Epidermal melanocyte (primary cell): ENCODE measurements at regions not wholly inside any gene's neighbourhood (a gene's known extent, or its start where the extent isn't known, plus 50 kb on each side); places are given as distances from the start of the nearest gene placed in this dataset.

ENCODE experiments used
- DNase-seq: peaks from one replicate; pipeline ENCODE4 v3.0.0; 2011; ENCODE audit warnings: low spot score; ENCODE audit not compliant: insufficient read length

DNA sequence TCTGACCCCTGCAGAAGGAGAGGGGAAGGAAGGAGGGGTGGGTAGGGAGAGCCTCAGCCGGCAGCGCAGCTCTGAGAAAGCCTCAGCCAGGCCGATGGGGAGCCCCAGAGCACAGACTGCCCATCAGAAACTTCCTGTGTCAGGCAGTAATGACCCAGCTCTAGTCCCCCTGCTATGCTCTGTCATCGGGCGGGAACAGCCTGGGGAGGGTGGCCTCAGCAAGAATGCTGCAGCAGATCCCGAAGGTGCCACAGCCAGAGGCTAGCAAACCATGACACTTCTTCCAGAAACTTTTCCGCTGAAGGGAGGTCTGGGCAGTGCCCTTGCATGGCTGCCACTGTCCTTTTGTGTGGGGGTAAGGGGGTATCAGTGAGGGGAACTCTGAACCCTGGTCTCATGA, 279.0 kb downstream of the BCOR start:
- no peak for DNase-seq

DNA sequence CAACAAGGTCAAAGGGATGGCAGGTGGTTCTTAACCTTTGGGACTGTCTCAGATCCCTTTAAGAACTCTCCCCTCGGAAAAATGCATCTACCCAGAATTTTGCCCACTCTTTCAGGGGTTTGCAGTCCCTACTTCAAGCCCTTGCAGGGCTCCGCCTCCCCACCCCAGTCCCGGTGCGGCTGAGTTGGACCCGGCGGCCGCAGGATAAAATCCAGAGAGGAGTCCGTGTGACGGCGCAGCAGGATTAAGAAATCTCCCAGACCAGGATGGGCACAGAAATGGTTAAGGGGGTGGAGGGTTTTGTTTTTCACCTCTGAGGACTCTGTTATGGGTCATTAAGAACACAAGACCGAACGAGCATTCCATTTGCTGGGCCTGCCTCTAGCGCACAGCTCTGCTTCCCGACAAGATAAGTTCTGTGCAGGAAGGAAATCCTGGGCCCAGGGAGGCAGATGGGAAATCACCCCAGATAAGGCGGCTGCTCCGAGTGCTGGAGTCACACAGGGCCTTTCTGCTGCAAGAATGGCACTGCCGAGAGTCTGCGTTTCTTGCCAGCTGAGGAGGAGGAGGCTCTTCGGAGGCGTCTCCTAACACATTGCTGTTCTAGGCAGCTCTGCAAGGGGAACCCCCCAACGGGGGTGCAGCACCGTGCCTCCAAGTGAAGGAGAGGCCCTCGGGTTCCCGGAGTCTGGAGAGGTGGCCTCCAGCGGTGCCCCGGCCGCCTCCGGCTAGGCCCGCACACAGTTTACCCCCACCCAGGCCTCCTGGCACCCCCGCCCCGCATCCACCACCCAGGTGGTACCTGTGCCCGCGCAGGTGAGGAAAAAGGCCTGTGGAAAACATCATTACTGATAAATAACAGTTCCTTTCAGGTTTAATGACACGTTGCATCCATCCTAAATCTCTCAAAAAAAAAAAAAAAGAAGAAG, 277.6 kb downstream of the BCOR start:
- DNase-seq, result no peak

DNA sequence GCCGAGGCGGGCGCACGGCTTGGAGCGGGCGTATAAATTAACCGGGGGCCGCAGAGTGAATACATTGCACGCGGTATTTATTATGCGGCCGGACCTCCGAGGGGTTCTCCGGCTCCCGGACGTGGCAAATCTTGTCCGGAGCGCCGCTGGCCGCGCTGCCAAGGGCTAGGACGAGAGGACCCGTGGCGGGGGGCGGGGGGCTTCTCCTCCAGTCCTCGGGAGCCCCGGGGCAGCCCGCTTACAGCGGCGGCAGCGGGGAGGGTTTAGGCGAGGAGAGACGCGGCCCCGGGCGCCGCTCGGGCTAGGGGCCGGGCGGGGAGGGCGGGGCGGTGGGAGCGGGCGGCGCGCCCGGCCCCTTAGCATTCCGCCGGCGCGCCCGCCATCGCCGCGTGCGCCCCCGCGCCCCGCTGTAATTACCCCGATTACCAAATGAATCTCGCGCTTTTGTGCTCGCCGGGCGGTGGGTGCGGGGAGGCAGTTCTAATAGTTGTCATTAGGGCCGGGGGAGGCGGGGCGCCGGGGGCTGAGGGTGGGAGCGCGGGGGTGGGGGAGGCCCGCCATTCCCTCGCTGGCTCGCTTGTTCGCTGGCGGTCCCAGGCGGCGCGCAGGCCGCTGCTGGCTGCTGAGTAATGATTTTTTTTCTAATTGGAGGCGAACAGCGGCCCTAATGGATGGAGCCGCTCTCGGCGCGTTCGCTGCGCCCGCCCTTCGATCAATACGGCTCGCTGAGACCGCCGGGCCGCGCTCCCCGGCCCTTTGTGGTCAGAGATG, 276.6 kb downstream of the BCOR start:
- no peak for DNase-seq

DNA sequence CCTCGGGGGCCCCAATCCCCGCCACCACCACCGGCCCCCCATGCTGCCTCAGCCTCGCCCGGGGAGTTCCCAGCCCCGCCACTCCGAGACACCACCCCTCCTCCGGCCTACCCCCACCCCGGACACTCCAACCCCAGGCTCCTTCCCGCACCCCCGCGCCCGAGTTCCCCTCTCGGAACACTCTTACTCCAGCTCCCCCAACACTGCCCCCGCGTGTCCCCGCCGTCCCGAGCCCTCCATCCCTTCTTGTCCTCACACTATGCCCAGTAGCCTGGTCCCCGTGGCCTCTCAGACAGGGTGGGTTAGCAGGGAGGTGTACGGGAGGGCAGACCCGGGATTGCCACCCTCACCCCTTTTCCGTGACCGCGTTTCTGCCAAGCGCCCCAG, 276.1 kb downstream of the BCOR start:
- no peak for DNase-seq

DNA sequence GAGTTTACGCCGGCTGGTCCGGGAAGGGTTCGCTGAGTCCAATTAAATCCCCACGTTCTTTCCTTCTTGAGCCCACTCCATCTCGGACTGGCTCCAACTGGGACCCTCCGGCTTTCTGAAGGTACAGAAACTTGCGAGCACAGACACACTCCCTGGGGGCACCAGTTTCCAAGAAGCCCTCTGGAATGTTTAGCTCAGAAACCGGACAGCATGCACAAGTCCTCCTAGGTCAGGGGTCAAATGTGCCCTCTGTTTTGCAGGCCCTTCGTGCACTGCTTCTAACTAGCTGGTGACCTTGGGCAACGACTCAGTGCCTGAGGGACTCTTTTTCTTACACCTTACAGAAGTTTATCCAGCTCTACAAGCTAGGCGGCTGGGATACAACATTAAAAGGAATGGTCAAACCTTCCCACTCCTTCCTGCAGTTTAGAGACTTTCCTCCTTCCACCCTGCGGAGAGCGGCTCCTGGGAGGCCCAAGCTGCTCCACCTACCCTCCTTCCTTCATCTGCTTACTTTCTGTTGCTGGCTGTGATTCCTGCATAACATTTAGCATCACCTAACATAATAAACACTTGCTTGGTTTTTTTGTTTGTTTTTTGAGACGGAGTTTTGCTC, 275.5 kb downstream of the BCOR start:
- DNase-seq, result no peak

DNA sequence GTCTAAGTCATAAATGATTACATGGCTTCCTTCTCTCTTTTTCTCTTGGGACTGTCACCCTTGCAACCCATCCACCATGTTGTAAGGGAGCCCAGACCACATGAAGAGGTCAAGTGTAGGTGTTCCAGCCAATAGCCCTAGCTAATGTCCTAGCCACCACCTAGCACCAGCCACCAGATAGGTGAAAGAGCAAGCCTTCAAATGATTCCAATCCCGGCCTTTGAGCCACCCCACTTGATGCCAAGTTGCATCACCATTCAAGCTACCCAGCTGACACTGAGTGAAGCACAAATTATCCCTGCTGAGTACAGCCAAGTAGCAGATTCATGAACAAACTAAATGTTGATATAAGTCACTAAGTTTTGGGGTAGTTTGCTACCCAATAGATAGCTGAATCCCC, 274.3 kb downstream of the BCOR start:
- no peak for DNase-seq

DNA sequence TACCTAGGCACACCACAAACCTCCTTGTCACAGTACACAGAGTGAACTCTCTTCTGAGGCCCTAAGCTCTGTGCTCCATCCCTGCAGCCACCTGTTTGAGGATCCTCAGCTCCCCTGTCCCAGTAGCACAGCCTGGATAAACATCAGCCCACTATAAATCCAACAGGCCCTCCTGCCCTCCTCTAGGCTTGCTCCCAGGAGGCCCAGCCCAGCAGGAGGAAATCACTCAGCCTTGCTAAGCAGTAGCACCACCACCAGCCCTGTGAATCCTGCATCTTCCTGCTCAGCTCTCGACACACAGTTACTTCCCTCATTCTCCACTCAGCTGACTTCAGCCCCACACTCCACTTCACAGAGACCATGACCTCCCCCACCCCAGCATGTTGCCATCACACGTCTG, 273.9 kb downstream of the BCOR start:
- no peak for DNase-seq

DNA sequence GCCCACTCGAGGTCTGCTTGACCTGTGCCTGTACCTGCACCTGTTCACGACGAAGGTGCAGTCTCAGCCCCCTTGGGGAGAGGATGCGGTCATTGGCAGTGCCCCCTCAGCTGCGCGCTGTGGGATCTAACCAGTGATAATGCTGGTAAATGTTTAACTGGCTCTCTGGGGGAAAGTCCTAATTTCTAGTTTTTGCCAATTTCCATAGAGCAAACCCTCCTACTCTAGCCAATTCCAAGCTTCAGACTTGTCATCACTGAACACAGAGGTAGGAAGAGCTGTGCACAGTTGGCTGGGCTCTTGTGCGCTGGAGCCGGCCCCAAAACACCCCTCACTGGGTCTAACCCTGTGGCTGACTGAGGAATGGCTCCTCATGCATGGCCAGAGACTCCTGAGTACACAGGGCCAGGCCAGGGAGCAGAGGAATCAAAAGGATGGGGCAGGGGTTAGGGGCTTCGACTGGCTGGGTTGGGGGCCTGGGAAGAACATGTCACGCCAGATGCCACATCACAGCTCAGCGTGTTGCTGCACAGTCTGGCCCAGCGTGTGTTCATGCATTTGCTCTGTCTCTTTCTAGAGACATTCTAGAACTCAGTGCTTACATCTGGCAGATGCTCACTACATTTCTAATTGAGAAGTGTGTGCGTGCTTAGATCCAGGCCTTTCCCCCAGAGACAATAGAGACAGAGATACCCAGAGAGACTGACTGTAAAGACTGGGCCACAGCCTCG, 270.8 kb downstream of the BCOR start:
- no peak for DNase-seq

DNA sequence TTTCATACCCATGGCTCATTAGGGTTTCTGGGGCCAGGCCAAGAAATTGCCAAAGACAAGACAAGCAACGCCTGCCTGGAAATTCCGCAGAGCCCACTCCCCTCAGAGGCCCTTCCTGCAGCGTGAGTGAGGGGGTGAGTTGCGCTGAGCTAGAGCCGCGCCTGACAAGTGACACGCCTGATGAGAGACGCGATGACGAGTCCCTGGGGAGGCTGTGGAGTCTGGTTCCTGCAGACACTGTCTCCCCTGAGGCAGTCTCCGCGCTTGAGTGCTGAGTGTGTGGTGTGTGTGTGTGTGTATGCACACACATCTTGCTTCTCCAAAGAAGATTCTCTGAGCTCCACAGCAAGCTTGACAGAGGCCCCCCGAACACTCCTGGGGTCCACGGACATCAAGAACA, 269.8 kb downstream of the BCOR start:
- DNase-seq, result no peak

DNA sequence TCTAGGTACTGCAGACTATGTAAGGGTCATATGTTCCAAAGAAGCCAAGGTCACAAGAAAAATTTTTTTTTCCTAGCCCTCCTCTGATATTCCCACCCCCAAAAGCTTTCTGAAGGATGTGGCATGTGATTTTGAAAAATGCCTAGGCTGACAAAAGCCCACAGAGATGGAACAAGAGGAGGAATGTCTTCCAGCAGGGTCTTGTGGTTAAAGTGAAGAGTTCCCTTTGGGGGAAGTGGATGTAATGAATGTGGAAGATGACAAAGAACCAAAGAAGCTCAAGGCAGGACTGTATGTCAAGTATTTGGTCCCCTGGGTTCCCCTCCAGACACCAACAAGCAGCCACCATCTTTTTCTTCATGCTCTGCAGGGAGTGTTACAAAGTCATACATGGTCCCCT, 268.8 kb downstream of the BCOR start:
- no peak for DNase-seq

DNA sequence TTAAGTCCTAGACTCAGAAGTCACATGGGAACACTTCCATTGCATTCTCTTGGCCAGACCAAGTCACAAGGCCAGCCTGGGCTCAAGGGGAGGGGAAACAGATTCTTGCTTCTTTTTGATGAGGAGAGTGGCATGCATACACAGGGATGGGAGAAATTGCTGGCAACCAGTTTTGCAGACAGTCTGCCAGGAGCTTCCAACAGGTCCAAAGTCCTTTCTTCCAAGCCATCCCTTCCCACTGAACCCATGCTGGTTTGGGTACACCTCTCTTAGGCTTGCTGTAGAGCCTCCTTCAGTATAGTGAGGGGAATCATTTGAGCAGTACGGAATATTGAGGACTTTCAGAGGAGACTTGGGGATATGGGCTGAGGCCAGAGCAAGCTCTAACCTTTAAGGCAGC, 267.8 kb downstream of the BCOR start:
- no peak for DNase-seq

DNA sequence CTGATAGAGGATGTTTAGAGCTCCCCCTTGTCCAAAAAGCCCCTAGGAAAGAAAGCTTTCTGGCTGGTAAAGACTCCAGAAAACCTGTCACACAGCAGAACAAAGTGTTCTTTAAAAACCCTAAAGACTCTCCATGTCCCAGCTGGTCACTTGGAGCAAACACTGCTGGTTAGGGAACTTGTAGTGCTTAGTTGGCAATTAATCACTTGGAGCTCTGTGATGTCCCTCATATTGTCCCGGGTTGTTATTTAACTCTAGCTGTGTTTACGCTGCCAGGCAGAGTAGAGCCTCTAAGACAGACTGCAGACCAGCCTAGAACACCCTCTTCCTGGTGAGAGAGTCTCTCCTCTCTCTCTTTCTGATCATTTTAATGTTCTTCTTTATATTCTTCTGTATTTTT, 267.3 kb downstream of the BCOR start:
- DNase-seq, result no peak

DNA sequence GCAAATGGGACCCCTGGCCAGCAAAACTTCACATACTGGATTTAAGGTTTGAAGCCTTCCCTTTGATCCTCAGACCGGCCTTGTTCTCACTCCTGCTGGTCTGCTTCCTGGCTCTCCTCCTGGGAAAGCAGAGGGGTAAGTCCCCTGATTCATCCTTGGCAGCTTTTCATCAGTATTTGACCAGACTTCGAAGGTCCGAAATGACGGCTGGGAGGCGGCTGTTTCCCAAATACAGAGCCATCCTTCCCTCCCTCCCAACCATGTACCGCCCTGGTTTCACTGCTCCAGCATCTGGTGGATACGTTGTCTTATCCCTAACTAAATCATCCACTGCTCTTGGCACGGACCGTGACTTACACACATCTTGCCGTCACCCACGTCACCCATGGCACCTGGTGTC, 265.5 kb downstream of the BCOR start:
- no peak for DNase-seq

DNA sequence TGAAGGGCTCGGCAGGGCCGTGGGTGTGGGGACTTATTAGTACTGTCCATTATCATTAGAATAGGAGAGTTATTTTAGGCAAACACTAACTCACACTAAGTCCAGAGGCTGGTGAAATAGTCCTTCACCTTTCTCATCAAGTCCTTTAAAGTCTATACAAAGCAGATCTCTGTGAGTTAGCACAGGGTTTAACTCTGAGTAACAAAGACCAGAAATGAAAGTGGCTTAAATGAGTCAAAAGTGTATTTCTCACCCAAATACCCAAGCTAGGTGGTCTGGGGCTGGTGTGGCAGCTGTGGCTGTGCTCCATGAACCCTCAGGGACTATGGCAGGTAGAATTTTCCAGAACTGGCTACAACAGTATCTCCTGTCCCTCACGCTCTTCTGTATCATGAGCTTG, 263.2 kb downstream of the BCOR start:
- DNase-seq, result no peak

DNA sequence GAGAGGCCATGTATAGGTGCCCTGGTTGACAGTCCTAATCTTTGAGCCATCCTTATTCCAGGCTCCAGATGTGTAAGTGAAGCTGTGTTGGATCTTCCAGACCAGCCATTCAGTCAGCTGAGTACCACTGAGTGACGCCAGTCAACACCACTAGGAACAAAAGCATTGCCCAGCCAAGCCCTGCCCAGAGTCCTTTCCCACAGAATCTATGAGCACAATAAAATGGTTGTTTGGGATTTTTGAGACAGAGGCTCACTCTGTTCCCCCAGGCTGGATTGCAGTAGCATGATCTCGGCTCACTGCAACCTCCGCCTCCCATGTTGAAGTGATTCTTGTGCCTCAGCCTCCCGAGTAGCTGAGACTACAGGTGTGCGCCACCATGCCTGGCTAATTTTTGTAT, 262.5 kb downstream of the BCOR start:
- DNase-seq, result no peak

DNA sequence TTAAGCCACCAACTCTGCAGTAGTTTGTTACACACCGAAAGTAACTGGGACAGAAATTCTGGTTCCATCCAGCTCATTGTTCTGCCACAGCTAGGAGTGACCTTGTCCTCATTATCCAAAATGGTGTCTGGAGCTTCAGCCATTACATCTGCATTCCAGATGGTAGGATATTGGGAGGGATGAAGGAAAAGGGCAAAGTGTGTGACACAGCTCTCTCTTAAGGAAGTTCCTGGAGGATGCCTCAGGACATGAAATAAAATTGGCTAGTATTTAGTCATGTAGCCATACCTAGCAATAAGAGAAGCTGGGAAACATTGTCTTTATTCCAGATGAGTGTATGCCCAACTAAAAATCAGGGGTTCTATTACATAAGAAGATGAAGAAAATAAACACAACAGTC, 262.0 kb downstream of the BCOR start:
- no peak for DNase-seq

DNA sequence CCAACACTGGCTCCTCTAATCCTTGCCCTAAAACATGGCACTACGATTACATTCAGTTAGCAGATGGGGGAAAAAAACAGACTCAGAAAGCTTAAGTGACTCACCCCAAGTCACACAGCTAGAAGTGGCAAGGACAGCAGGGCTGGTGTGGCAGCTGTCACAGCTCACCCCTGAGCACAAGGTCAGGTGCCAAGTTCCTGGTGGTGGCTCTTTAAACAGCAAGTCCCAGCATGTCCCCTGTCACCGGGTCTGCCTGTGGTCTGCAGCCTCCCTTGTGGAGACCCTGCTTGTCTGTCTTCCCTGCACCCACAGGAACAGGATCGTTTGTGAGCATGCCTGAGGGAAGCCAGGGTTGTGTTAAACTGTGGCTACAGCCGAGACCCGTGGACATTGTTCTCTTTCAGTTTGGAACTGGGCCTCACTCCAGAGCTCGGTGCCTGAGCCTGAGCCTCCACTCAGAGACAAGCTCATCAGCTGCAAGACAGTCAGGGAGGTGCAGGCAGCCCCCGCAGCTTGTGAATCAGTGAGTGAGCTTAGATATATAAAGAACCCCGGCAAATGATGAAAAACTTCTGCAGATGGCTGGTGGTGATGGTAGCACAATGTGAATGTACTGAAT, 260.8 kb downstream of the BCOR start:
- no peak for DNase-seq

DNA sequence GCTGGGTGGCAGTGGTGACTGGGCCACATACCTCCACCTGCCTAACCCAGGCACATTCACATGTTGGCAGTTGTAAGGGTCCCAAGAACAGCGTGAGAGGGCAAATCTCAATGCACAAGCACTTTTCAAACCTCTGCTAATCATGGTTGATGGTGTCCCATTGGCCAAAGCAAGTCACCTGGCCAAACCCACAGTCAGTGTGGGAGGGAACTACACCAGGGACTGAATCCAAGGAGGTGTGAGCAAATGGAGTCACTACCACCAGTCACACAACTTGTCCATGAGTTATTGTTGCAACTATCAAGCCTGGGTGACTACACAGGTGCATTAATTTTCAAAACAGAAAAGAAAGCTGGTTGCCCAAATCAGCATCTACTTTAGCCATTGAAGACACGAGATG, 260.1 kb downstream of the BCOR start:
- DNase-seq, result no peak

DNA sequence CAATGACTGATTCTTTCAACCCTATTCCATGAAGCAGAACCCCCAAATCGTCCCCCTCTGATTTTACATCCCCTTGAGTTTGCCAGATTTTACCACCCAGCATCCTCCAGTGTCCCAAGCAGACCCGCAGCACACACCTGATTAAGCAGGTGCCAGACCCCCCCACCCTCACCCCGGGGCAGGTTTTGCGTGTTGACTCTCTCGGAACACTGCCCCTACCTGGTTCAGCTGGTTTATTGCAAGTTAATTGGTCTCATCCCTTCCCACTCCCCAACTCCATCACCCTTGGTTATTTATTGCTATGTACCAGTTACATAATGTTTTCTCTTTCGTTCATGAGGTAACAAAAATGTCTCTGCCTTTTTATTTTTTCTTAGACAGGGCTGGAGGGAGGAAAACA, 258.4 kb downstream of the BCOR start:
- no peak for DNase-seq

DNA sequence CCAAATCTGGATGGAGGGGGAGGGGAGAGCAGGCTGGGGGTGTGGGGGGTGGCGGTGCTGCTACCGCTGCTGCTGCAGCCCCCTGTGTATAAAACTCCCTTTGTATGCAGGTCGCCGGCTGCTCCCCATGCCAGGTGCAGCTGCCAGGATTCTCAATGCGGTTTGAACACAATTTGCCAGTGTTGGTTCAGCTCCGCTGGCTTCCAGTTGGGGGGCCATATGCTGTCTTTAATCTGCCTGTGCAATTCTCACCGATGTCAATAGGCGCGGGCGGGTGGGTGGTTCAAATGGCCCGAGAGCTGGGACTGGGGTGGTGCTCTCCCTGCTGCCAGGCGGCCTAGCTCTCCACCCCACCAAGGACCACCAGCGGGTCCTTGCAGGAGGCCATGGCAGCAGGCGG, 257.6 kb downstream of the BCOR start:
- no peak for DNase-seq

DNA sequence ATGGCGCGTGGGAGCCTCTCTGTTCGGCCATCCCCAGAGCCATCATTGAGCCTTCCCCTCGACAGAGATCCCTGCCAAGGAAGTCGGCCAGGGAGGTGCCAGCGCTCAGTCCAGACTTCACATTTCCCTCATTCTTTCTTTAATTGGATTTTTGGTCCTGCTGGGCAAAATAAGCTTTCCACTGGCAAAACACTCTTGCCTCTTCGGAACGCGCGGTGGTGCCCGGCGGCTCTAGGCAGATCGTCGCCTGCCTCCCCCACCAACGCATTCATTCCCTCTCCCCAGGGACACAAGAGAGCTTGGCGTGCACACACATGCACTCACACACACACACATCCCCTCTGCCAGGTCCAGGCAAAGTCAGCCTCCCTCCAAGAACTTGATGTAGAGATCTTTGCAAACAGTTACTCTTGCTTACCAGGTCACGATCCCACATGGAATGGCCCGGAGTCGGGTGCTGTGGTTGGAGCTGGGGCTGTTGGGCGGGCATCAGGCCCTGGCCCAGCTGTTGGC, 257.1 kb downstream of the BCOR start:
- no peak for DNase-seq
